CD14-positive monocyte (primary cell): ENCODE measurements at regions not wholly inside any gene's neighbourhood (a gene's known extent, or its start where the extent isn't known, plus 50 kb on each side); places are given as distances from the start of the nearest gene placed in this dataset.

ENCODE experiments used
- DNase-seq, 3 donors: peaks; one replicate each; pipeline ENCODE4 v3.0.0-alpha.2; 2011 to 2022
- H2AFZ ChIP-seq: 2 replicates; pipeline ENCODE4 v1.6.0; 2012; ENCODE audit warnings: mild to moderate bottlenecking, low read depth, low read length, inconsistent platforms; ENCODE audit not compliant: insufficient read depth, poor library complexity, severe bottlenecking
- H3K27ac ChIP-seq, 2 donors: 1 replicate in 1 of 2; 2 replicates in 1 of 2; pipeline ENCODE4 v1.5.1; 2012 to 2013; ENCODE audit warnings: low read length in 2 of 2, control low read depth in 1 of 2, inconsistent platforms in 1 of 2, low read depth in 1 of 2, mild to moderate bottlenecking in 1 of 2
- H3K27me3 ChIP-seq, 2 donors: one replicate each; pipeline versions ENCODE4 v1.6.0 to v1.6.1; 2011 to 2013; ENCODE audit warnings: low read length in 2 of 2; ENCODE audit not compliant: control insufficient read depth in 2 of 2, insufficient read depth in 2 of 2
- H3K36me3 ChIP-seq, 2 donors: replicated peaks in 1 of 2; 1 replicate in 1 of 2; 2 replicates in 1 of 2; pipeline versions ENCODE4 v1.5.1 to v1.6.1; 2012 to 2013; ENCODE audit warnings: low read length in 2 of 2, control low read depth in 1 of 2, inconsistent platforms in 1 of 2, mild to moderate bottlenecking in 1 of 2; ENCODE audit not compliant: insufficient read depth in 2 of 2, control insufficient read depth in 1 of 2
- H3K4me1 ChIP-seq, 2 donors: 1 replicate in 1 of 2; 2 replicates in 1 of 2; pipeline versions ENCODE4 v1.5.1 to v1.6.1; 2012 to 2013; ENCODE audit warnings: low read length in 2 of 2, control low read depth in 1 of 2, inconsistent platforms in 1 of 2, mild to moderate bottlenecking in 1 of 2, moderate library complexity in 1 of 2; ENCODE audit not compliant: insufficient read depth in 2 of 2, control insufficient read depth in 1 of 2
- H3K4me2 ChIP-seq: replicated peaks from 2 replicates; pipeline ENCODE3; 2012; ENCODE audit warnings: low read length, moderate library complexity, mild to moderate bottlenecking; ENCODE audit not compliant: poor library complexity, severe bottlenecking; ENCODE audit errors: extremely low read depth
- H3K4me3 ChIP-seq, 3 experiments: fragments of 200-600 bp in 1 of 3; sonication (generic) in 1 of 3; replicated peaks in 1 of 3; 1 replicate in 2 of 3; 2 replicates in 1 of 3; pipeline ENCODE4 v1.5.1; 2011 to 2013; ENCODE audit warnings: low read length in 3 of 3, mild to moderate bottlenecking in 3 of 3, control low read depth in 2 of 3, low read depth in 2 of 3, inconsistent platforms in 1 of 3, moderate library complexity in 1 of 3
- H3K79me2 ChIP-seq: 2 replicates; pipeline ENCODE4 v1.6.0; 2012; ENCODE audit warnings: mild to moderate bottlenecking, control low read depth, inconsistent platforms, low read length, moderate library complexity; ENCODE audit not compliant: insufficient read depth
- H3K9ac ChIP-seq: 2 replicates; pipeline ENCODE4 v1.6.0; 2017; ENCODE audit warnings: low read length, mild to moderate bottlenecking; ENCODE audit not compliant: insufficient read depth, poor library complexity, severe bottlenecking
- H3K9me3 ChIP-seq, 2 donors: replicated peaks in 1 of 2; 1 replicate in 1 of 2; 2 replicates in 1 of 2; pipeline versions ENCODE4 v1.5.1 to v1.6.1; 2012 to 2013; ENCODE audit warnings: low read length in 2 of 2, control low read depth in 1 of 2; ENCODE audit not compliant: control insufficient read depth in 1 of 2, insufficient read depth in 1 of 2
- H4K20me1 ChIP-seq: 2 replicates; pipeline ENCODE4 v1.6.0; 2012; ENCODE audit warnings: mild to moderate bottlenecking, low read length, control low read depth, moderate library complexity; ENCODE audit not compliant: insufficient read depth
- H3K27ac Mint-ChIP-seq, 7 donors: one replicate each; pipeline ENCODE4 v1.8.0; 2020; ENCODE audit warnings: mild to moderate bottlenecking in 7 of 7, mixed read lengths in 7 of 7, moderate library complexity in 6 of 7, inconsistent platforms in 2 of 7
- H3K27me3 Mint-ChIP-seq, 3 donors: one replicate each; pipeline ENCODE4 v1.8.0; 2021 to 2022; ENCODE audit warnings: low read depth in 3 of 3, mild to moderate bottlenecking in 3 of 3, mixed read lengths in 3 of 3, moderate library complexity in 3 of 3, inconsistent platforms in 1 of 3
- H3K36me3 Mint-ChIP-seq, 2 donors: one replicate each; pipeline ENCODE4 v1.8.0; 2020; ENCODE audit warnings: mixed read lengths in 2 of 2, inconsistent platforms in 1 of 2, mild to moderate bottlenecking in 1 of 2
- H3K4me1 Mint-ChIP-seq: one replicate; pipeline ENCODE4 v1.8.0; 2020; ENCODE audit warnings: mild to moderate bottlenecking, mixed read lengths
- H3K4me3 Mint-ChIP-seq, 2 donors: one replicate each; pipeline ENCODE4 v1.8.0; 2020; ENCODE audit warnings: mild to moderate bottlenecking in 2 of 2, mixed read lengths in 2 of 2, moderate library complexity in 1 of 2
- H3K9me3 Mint-ChIP-seq, 7 donors: one replicate each; pipeline ENCODE4 v1.8.0; 2020 to 2022; ENCODE audit warnings: mixed read lengths in 7 of 7, mild to moderate bottlenecking in 6 of 7, moderate library complexity in 6 of 7, inconsistent platforms in 2 of 7
- CTCF ChIP-seq: fragments of 200-600 bp; IDR thresholded peaks from one replicate; pipeline ENCODE4 v1.8.0; 2022; ENCODE audit warnings: antibody characterized with exemption, mild to moderate bottlenecking
- WGBS: methylation state at CpG from one replicate; pipeline ENCODE4 v1.1.5; 2013; ENCODE audit warnings: missing lambda C conversion rate; ENCODE audit not compliant: insufficient coverage; 5-methylcytosine and 5-hydroxymethylcytosine counted together
- intact Hi-C, 2 donors: fragments of 100-400 bp; cut with micrococcal nuclease; formaldehyde crosslinking; loops; one replicate each; pipeline versions ENCODE4 v1.15.0 to v1.15.1; 2023

- no peaks in the 10 kb centered on the region for H3K9me3 Mint-ChIP-seq
- Histone ChIP-seq H3K27ac (no peak overlapping the region), H3K27me3 (no peaks in the 10 kb centered on the region), H3K79me2 (no peaks in the 10 kb centered on the region), H3K4me3 (no peak overlapping the region), H4K20me1 (no peaks in the 10 kb centered on the region), H3K9ac (no peak overlapping the region), H3K4me2 (no peak overlapping the region), H3K36me3 (no peaks in the 10 kb centered on the region), H2AFZ (no peak overlapping the region), H3K9me3 (no peaks in the 10 kb centered on the region), H3K4me1 (peaks cover 0 to 5% of the 10 kb centered on the region in 2 donors)
- H3K36me3 Mint-ChIP-seq = no peaks in the 10 kb centered on the region
- WGBS = no CpG with 5 or more reads among the region's 2 CpGs
- no peaks in the 10 kb centered on the region for H3K27me3 Mint-ChIP-seq
- TF ChIP-seq CTCF = no peak
- intact Hi-C loops = no loop called here
- H3K4me1 Mint-ChIP-seq = peaks cover 22% of the 10 kb centered on the region
- H3K4me3 Mint-ChIP-seq = no peak overlapping the region
- H3K27ac Mint-ChIP-seq = no peak overlapping the region
- no peak for DNase-seq
These were observed 189.8 kb upstream of the TBC1D5 start for GRCh38 chr3:17932136-17932771.

- no peaks in the 10 kb centered on the region for H3K9me3 ChIP-seq
- no peak overlapping the region for H3K9ac ChIP-seq
- Mint-ChIP-seq H3K4me1 (peaks cover 17% of the 10 kb centered on the region), H3K4me3 (no peak overlapping the region), H3K27ac (peak overlapping the region in 1 of 7 donors; percentile 2), H3K27me3 (no peaks in the 10 kb centered on the region), H3K36me3 (no peaks in the 10 kb centered on the region), H3K9me3 (no peaks in the 10 kb centered on the region)
- H2AFZ ChIP-seq = no peak overlapping the region
- peak in 2 of 3 donors; percentile 6 to 26 for DNase-seq
- H3K4me2 ChIP-seq = no peak overlapping the region
- no peaks in the 10 kb centered on the region for H4K20me1 ChIP-seq
- no peak overlapping the region for H3K4me3 ChIP-seq
- no peak for TF ChIP-seq CTCF
- no peak overlapping the region for H3K27ac ChIP-seq
- WGBS = no CpG with 5 or more reads among the region's 1 CpG
- no peaks in the 10 kb centered on the region for H3K4me1 ChIP-seq
- no peaks in the 10 kb centered on the region for H3K79me2 ChIP-seq
- H3K27me3 ChIP-seq = no peaks in the 10 kb centered on the region
- H3K36me3 ChIP-seq = no peaks in the 10 kb centered on the region
- intact Hi-C loops = no loop called here
These were observed 188.7 kb upstream of the TBC1D5 start for GRCh38 chr3:17931131-17931530.
